CD14-positive monocyte (primary cell): ENCODE measurements at regions not wholly inside any gene's neighbourhood (a gene's known extent, or its start where the extent isn't known, plus 50 kb on each side); places are given as distances from the start of the nearest gene placed in this dataset.
A peak's percentile ranks its signal among the peaks of the same experiment; 100 is the strongest.

ENCODE experiments used
- DNase-seq, 3 donors: peaks; one replicate each; pipeline ENCODE4 v3.0.0-alpha.2; 2011 to 2022
- H2AFZ ChIP-seq: 2 replicates; pipeline ENCODE4 v1.6.0; 2012; ENCODE audit warnings: mild to moderate bottlenecking, low read depth, low read length, inconsistent platforms; ENCODE audit not compliant: insufficient read depth, poor library complexity, severe bottlenecking
- H3K27ac ChIP-seq, 2 donors: 1 replicate in 1 of 2; 2 replicates in 1 of 2; pipeline ENCODE4 v1.5.1; 2012 to 2013; ENCODE audit warnings: low read length in 2 of 2, control low read depth in 1 of 2, inconsistent platforms in 1 of 2, low read depth in 1 of 2, mild to moderate bottlenecking in 1 of 2
- H3K27me3 ChIP-seq, 2 donors: one replicate each; pipeline versions ENCODE4 v1.6.0 to v1.6.1; 2011 to 2013; ENCODE audit warnings: low read length in 2 of 2; ENCODE audit not compliant: control insufficient read depth in 2 of 2, insufficient read depth in 2 of 2
- H3K36me3 ChIP-seq, 2 donors: replicated peaks in 1 of 2; 1 replicate in 1 of 2; 2 replicates in 1 of 2; pipeline versions ENCODE4 v1.5.1 to v1.6.1; 2012 to 2013; ENCODE audit warnings: low read length in 2 of 2, control low read depth in 1 of 2, inconsistent platforms in 1 of 2, mild to moderate bottlenecking in 1 of 2; ENCODE audit not compliant: insufficient read depth in 2 of 2, control insufficient read depth in 1 of 2
- H3K4me1 ChIP-seq, 2 donors: 1 replicate in 1 of 2; 2 replicates in 1 of 2; pipeline versions ENCODE4 v1.5.1 to v1.6.1; 2012 to 2013; ENCODE audit warnings: low read length in 2 of 2, control low read depth in 1 of 2, inconsistent platforms in 1 of 2, mild to moderate bottlenecking in 1 of 2, moderate library complexity in 1 of 2; ENCODE audit not compliant: insufficient read depth in 2 of 2, control insufficient read depth in 1 of 2
- H3K4me2 ChIP-seq: replicated peaks from 2 replicates; pipeline ENCODE3; 2012; ENCODE audit warnings: low read length, moderate library complexity, mild to moderate bottlenecking; ENCODE audit not compliant: poor library complexity, severe bottlenecking; ENCODE audit errors: extremely low read depth
- H3K4me3 ChIP-seq, 3 experiments: fragments of 200-600 bp in 1 of 3; sonication (generic) in 1 of 3; replicated peaks in 1 of 3; 1 replicate in 2 of 3; 2 replicates in 1 of 3; pipeline ENCODE4 v1.5.1; 2011 to 2013; ENCODE audit warnings: low read length in 3 of 3, mild to moderate bottlenecking in 3 of 3, control low read depth in 2 of 3, low read depth in 2 of 3, inconsistent platforms in 1 of 3, moderate library complexity in 1 of 3
- H3K79me2 ChIP-seq: 2 replicates; pipeline ENCODE4 v1.6.0; 2012; ENCODE audit warnings: mild to moderate bottlenecking, control low read depth, inconsistent platforms, low read length, moderate library complexity; ENCODE audit not compliant: insufficient read depth
- H3K9ac ChIP-seq: 2 replicates; pipeline ENCODE4 v1.6.0; 2017; ENCODE audit warnings: low read length, mild to moderate bottlenecking; ENCODE audit not compliant: insufficient read depth, poor library complexity, severe bottlenecking
- H3K9me3 ChIP-seq, 2 donors: replicated peaks in 1 of 2; 1 replicate in 1 of 2; 2 replicates in 1 of 2; pipeline versions ENCODE4 v1.5.1 to v1.6.1; 2012 to 2013; ENCODE audit warnings: low read length in 2 of 2, control low read depth in 1 of 2; ENCODE audit not compliant: control insufficient read depth in 1 of 2, insufficient read depth in 1 of 2
- H4K20me1 ChIP-seq: 2 replicates; pipeline ENCODE4 v1.6.0; 2012; ENCODE audit warnings: mild to moderate bottlenecking, low read length, control low read depth, moderate library complexity; ENCODE audit not compliant: insufficient read depth
- H3K27ac Mint-ChIP-seq, 7 donors: one replicate each; pipeline ENCODE4 v1.8.0; 2020; ENCODE audit warnings: mild to moderate bottlenecking in 7 of 7, mixed read lengths in 7 of 7, moderate library complexity in 6 of 7, inconsistent platforms in 2 of 7
- H3K27me3 Mint-ChIP-seq, 3 donors: one replicate each; pipeline ENCODE4 v1.8.0; 2021 to 2022; ENCODE audit warnings: low read depth in 3 of 3, mild to moderate bottlenecking in 3 of 3, mixed read lengths in 3 of 3, moderate library complexity in 3 of 3, inconsistent platforms in 1 of 3
- H3K36me3 Mint-ChIP-seq, 2 donors: one replicate each; pipeline ENCODE4 v1.8.0; 2020; ENCODE audit warnings: mixed read lengths in 2 of 2, inconsistent platforms in 1 of 2, mild to moderate bottlenecking in 1 of 2
- H3K4me1 Mint-ChIP-seq: one replicate; pipeline ENCODE4 v1.8.0; 2020; ENCODE audit warnings: mild to moderate bottlenecking, mixed read lengths
- H3K4me3 Mint-ChIP-seq, 2 donors: one replicate each; pipeline ENCODE4 v1.8.0; 2020; ENCODE audit warnings: mild to moderate bottlenecking in 2 of 2, mixed read lengths in 2 of 2, moderate library complexity in 1 of 2
- H3K9me3 Mint-ChIP-seq, 7 donors: one replicate each; pipeline ENCODE4 v1.8.0; 2020 to 2022; ENCODE audit warnings: mixed read lengths in 7 of 7, mild to moderate bottlenecking in 6 of 7, moderate library complexity in 6 of 7, inconsistent platforms in 2 of 7
- WGBS: methylation state at CpG from one replicate; pipeline ENCODE4 v1.1.5; 2013; ENCODE audit warnings: missing lambda C conversion rate; ENCODE audit not compliant: insufficient coverage; 5-methylcytosine and 5-hydroxymethylcytosine counted together
- intact Hi-C, 2 donors: fragments of 100-400 bp; cut with micrococcal nuclease; formaldehyde crosslinking; loops; one replicate each; pipeline versions ENCODE4 v1.15.0 to v1.15.1; 2023
- TF ChIP-seq, protein P1 (sequence below): fragments of 200-600 bp; IDR thresholded peaks from one replicate; pipeline ENCODE4 v1.8.0; 2022; ENCODE audit warnings: antibody characterized with exemption, mild to moderate bottlenecking

DNA sequence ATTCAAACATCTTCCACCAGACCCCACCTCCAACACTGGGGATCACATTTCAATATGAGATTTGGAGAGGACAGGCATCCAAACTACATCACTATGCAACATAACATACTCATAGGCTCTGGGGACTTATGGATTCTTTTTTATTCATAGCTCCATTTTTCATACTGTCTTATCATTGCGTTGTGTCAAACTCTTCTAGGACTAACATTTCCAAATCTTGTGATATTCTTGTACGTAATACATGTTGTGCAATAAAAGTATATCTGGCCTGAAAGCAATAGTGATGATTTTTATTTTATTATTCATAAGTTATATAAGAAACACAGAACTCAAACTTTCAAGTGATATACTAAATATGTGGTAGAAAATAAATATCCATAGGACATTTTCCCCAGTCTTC lies 60.6 kb upstream of the ACTR3 start:
- H3K27me3 Mint-ChIP-seq, result peaks cover 0 to 4% (median 2%) of the 10 kb centered on the region in 3 donors

GRCh38 chr2:113828049-113828742 lies 61.7 kb upstream of the ACTR3 start:
- H3K9ac ChIP-seq, result no peak overlapping the region
- no peaks in the 10 kb centered on the region for H3K79me2 ChIP-seq
- Mint-ChIP-seq H3K36me3 (no peaks in the 10 kb centered on the region), H3K4me1 (peaks cover 9% of the 10 kb centered on the region), H3K27me3 (peaks cover 0 to 4% (median 2%) of the 10 kb centered on the region in 3 donors), H3K9me3 (peaks cover 0 to 5% (median 0%) of the 10 kb centered on the region in 7 donors), H3K27ac (no peak overlapping the region), H3K4me3 (no peak overlapping the region)
- WGBS, result no CpG with 5 or more reads among the region's 2 CpGs
- TF ChIP-seq, protein P1, sequence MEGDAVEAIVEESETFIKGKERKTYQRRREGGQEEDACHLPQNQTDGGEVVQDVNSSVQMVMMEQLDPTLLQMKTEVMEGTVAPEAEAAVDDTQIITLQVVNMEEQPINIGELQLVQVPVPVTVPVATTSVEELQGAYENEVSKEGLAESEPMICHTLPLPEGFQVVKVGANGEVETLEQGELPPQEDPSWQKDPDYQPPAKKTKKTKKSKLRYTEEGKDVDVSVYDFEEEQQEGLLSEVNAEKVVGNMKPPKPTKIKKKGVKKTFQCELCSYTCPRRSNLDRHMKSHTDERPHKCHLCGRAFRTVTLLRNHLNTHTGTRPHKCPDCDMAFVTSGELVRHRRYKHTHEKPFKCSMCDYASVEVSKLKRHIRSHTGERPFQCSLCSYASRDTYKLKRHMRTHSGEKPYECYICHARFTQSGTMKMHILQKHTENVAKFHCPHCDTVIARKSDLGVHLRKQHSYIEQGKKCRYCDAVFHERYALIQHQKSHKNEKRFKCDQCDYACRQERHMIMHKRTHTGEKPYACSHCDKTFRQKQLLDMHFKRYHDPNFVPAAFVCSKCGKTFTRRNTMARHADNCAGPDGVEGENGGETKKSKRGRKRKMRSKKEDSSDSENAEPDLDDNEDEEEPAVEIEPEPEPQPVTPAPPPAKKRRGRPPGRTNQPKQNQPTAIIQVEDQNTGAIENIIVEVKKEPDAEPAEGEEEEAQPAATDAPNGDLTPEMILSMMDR, result no peak
- no peak overlapping the region for H3K4me3 ChIP-seq
- no peaks in the 10 kb centered on the region for H3K9me3 ChIP-seq
- intact Hi-C loops, result no loop called here
- H3K4me2 ChIP-seq, result no peak overlapping the region
- no peak overlapping the region for H3K27ac ChIP-seq
- no peaks in the 10 kb centered on the region for H4K20me1 ChIP-seq
- DNase-seq, result no peak
- H2AFZ ChIP-seq, result no peak overlapping the region
- no peaks in the 10 kb centered on the region for H3K4me1 ChIP-seq
- H3K36me3 ChIP-seq, result no peaks in the 10 kb centered on the region
- no peaks in the 10 kb centered on the region for H3K27me3 ChIP-seq

More for the DNA sequence above, 60.6 kb upstream of the ACTR3 start:
- Histone ChIP-seq H3K27me3 (no peaks in the 10 kb centered on the region), H3K79me2 (no peaks in the 10 kb centered on the region), H3K4me2 (no peak overlapping the region), H3K9ac (no peak overlapping the region), H3K36me3 (no peaks in the 10 kb centered on the region), H4K20me1 (no peaks in the 10 kb centered on the region), H3K4me3 (no peak overlapping the region), H3K9me3 (no peaks in the 10 kb centered on the region), H3K27ac (no peak overlapping the region), H2AFZ (no peak overlapping the region), H3K4me1 (peaks cover 0 to 2% of the 10 kb centered on the region in 2 donors)
- Mint-ChIP-seq H3K9me3 (peaks cover 0 to 5% (median 0%) of the 10 kb centered on the region in 7 donors), H3K27ac (peak overlapping the region in 1 of 7 donors; percentile 37), H3K4me3 (no peak overlapping the region), H3K36me3 (no peaks in the 10 kb centered on the region), H3K4me1 (peaks cover 13% of the 10 kb centered on the region)
- WGBS, result no CpG with 5 or more reads among the region's 2 CpGs
- TF ChIP-seq, protein P1, result no peak
- intact Hi-C loops, result no loop called here
- DNase-seq, result no peak
